CD14-positive monocyte (primary cell): ENCODE measurements at regions not wholly inside any gene's neighbourhood (a gene's known extent, or its start where the extent isn't known, plus 50 kb on each side); places are given as distances from the start of the nearest gene placed in this dataset.

Experiments
- DNase-seq, 3 donors: peaks; one replicate each; pipeline ENCODE4 v3.0.0-alpha.2; 2011 to 2022
- H2AFZ ChIP-seq: 2 replicates; pipeline ENCODE4 v1.6.0; 2012; ENCODE audit warnings: mild to moderate bottlenecking, low read depth, low read length, inconsistent platforms; ENCODE audit not compliant: insufficient read depth, poor library complexity, severe bottlenecking
- H3K27ac ChIP-seq, 2 donors: 1 replicate in 1 of 2; 2 replicates in 1 of 2; pipeline ENCODE4 v1.5.1; 2012 to 2013; ENCODE audit warnings: low read length in 2 of 2, control low read depth in 1 of 2, inconsistent platforms in 1 of 2, low read depth in 1 of 2, mild to moderate bottlenecking in 1 of 2
- H3K27me3 ChIP-seq, 2 donors: one replicate each; pipeline versions ENCODE4 v1.6.0 to v1.6.1; 2011 to 2013; ENCODE audit warnings: low read length in 2 of 2; ENCODE audit not compliant: control insufficient read depth in 2 of 2, insufficient read depth in 2 of 2
- H3K36me3 ChIP-seq, 2 donors: replicated peaks in 1 of 2; 1 replicate in 1 of 2; 2 replicates in 1 of 2; pipeline versions ENCODE4 v1.5.1 to v1.6.1; 2012 to 2013; ENCODE audit warnings: low read length in 2 of 2, control low read depth in 1 of 2, inconsistent platforms in 1 of 2, mild to moderate bottlenecking in 1 of 2; ENCODE audit not compliant: insufficient read depth in 2 of 2, control insufficient read depth in 1 of 2
- H3K4me1 ChIP-seq, 2 donors: 1 replicate in 1 of 2; 2 replicates in 1 of 2; pipeline versions ENCODE4 v1.5.1 to v1.6.1; 2012 to 2013; ENCODE audit warnings: low read length in 2 of 2, control low read depth in 1 of 2, inconsistent platforms in 1 of 2, mild to moderate bottlenecking in 1 of 2, moderate library complexity in 1 of 2; ENCODE audit not compliant: insufficient read depth in 2 of 2, control insufficient read depth in 1 of 2
- H3K4me2 ChIP-seq: replicated peaks from 2 replicates; pipeline ENCODE3; 2012; ENCODE audit warnings: low read length, moderate library complexity, mild to moderate bottlenecking; ENCODE audit not compliant: poor library complexity, severe bottlenecking; ENCODE audit errors: extremely low read depth
- H3K4me3 ChIP-seq, 3 experiments: fragments of 200-600 bp in 1 of 3; sonication (generic) in 1 of 3; replicated peaks in 1 of 3; 1 replicate in 2 of 3; 2 replicates in 1 of 3; pipeline ENCODE4 v1.5.1; 2011 to 2013; ENCODE audit warnings: low read length in 3 of 3, mild to moderate bottlenecking in 3 of 3, control low read depth in 2 of 3, low read depth in 2 of 3, inconsistent platforms in 1 of 3, moderate library complexity in 1 of 3
- H3K79me2 ChIP-seq: 2 replicates; pipeline ENCODE4 v1.6.0; 2012; ENCODE audit warnings: mild to moderate bottlenecking, control low read depth, inconsistent platforms, low read length, moderate library complexity; ENCODE audit not compliant: insufficient read depth
- H3K9ac ChIP-seq: 2 replicates; pipeline ENCODE4 v1.6.0; 2017; ENCODE audit warnings: low read length, mild to moderate bottlenecking; ENCODE audit not compliant: insufficient read depth, poor library complexity, severe bottlenecking
- H3K9me3 ChIP-seq, 2 donors: replicated peaks in 1 of 2; 1 replicate in 1 of 2; 2 replicates in 1 of 2; pipeline versions ENCODE4 v1.5.1 to v1.6.1; 2012 to 2013; ENCODE audit warnings: low read length in 2 of 2, control low read depth in 1 of 2; ENCODE audit not compliant: control insufficient read depth in 1 of 2, insufficient read depth in 1 of 2
- H4K20me1 ChIP-seq: 2 replicates; pipeline ENCODE4 v1.6.0; 2012; ENCODE audit warnings: mild to moderate bottlenecking, low read length, control low read depth, moderate library complexity; ENCODE audit not compliant: insufficient read depth
- H3K27ac Mint-ChIP-seq, 7 donors: one replicate each; pipeline ENCODE4 v1.8.0; 2020; ENCODE audit warnings: mild to moderate bottlenecking in 7 of 7, mixed read lengths in 7 of 7, moderate library complexity in 6 of 7, inconsistent platforms in 2 of 7
- H3K27me3 Mint-ChIP-seq, 3 donors: one replicate each; pipeline ENCODE4 v1.8.0; 2021 to 2022; ENCODE audit warnings: low read depth in 3 of 3, mild to moderate bottlenecking in 3 of 3, mixed read lengths in 3 of 3, moderate library complexity in 3 of 3, inconsistent platforms in 1 of 3
- H3K36me3 Mint-ChIP-seq, 2 donors: one replicate each; pipeline ENCODE4 v1.8.0; 2020; ENCODE audit warnings: mixed read lengths in 2 of 2, inconsistent platforms in 1 of 2, mild to moderate bottlenecking in 1 of 2
- H3K4me1 Mint-ChIP-seq: one replicate; pipeline ENCODE4 v1.8.0; 2020; ENCODE audit warnings: mild to moderate bottlenecking, mixed read lengths
- H3K4me3 Mint-ChIP-seq, 2 donors: one replicate each; pipeline ENCODE4 v1.8.0; 2020; ENCODE audit warnings: mild to moderate bottlenecking in 2 of 2, mixed read lengths in 2 of 2, moderate library complexity in 1 of 2
- H3K9me3 Mint-ChIP-seq, 7 donors: one replicate each; pipeline ENCODE4 v1.8.0; 2020 to 2022; ENCODE audit warnings: mixed read lengths in 7 of 7, mild to moderate bottlenecking in 6 of 7, moderate library complexity in 6 of 7, inconsistent platforms in 2 of 7
- CTCF ChIP-seq: fragments of 200-600 bp; IDR thresholded peaks from one replicate; pipeline ENCODE4 v1.8.0; 2022; ENCODE audit warnings: antibody characterized with exemption, mild to moderate bottlenecking
- WGBS: methylation state at CpG from one replicate; pipeline ENCODE4 v1.1.5; 2013; ENCODE audit warnings: missing lambda C conversion rate; ENCODE audit not compliant: insufficient coverage; 5-methylcytosine and 5-hydroxymethylcytosine counted together
- intact Hi-C, 2 donors: fragments of 100-400 bp; cut with micrococcal nuclease; formaldehyde crosslinking; loops; one replicate each; pipeline versions ENCODE4 v1.15.0 to v1.15.1; 2023

GRCh38 chr4:38562751-38563198 is 101.2 kb upstream of the KLF3 start:
- WGBS = 0% methylated on average over 1 of the region's 4 CpGs
- peak overlapping the region in 1 of 2 donors; percentile 39 for H3K4me3 Mint-ChIP-seq
- H3K27me3 ChIP-seq = no peaks in the 10 kb centered on the region
- H3K79me2 ChIP-seq = no peaks in the 10 kb centered on the region
- peak overlapping the region; percentile 52 for H2AFZ ChIP-seq
- H3K27ac ChIP-seq = peak overlapping the region; percentile 36 to 62
- H3K4me2 ChIP-seq = peak overlapping the region; percentile 45
- no peaks in the 10 kb centered on the region for H3K9me3 Mint-ChIP-seq
- H3K4me3 ChIP-seq = peak overlapping the region in 1 of 3 experiments; percentile 48
- peaks cover 14 to 15% of the 10 kb centered on the region in 2 donors for H3K4me1 ChIP-seq
- H3K4me1 Mint-ChIP-seq = peaks cover 18% of the 10 kb centered on the region
- no peak overlapping the region for H3K9ac ChIP-seq
- TF ChIP-seq CTCF = no peak
- DNase-seq = peak; percentile 22 to 66 (median 47)
- no peaks in the 10 kb centered on the region for H3K9me3 ChIP-seq
- H4K20me1 ChIP-seq = no peaks in the 10 kb centered on the region
- intact Hi-C loops = no loop called here
- H3K27me3 Mint-ChIP-seq = peaks cover 0 to 2% (median 0%) of the 10 kb centered on the region in 3 donors
- H3K36me3 ChIP-seq = no peaks in the 10 kb centered on the region
- H3K27ac Mint-ChIP-seq = peak overlapping the region; percentile 49 to 85 (median 70)
- peaks cover 0 to 2% of the 10 kb centered on the region in 2 donors for H3K36me3 Mint-ChIP-seq

- H3K27me3 ChIP-seq = no peaks in the 10 kb centered on the region
- Mint-ChIP-seq H3K36me3 (peaks cover 0 to 2% of the 10 kb centered on the region in 2 donors), H3K9me3 (no peaks in the 10 kb centered on the region), H3K27me3 (peaks cover 0 to 2% (median 0%) of the 10 kb centered on the region in 3 donors), H3K4me3 (no peak overlapping the region), H3K27ac (no peak overlapping the region), H3K4me1 (peaks cover 18% of the 10 kb centered on the region)
- no peak for TF ChIP-seq CTCF
- no peaks in the 10 kb centered on the region for H4K20me1 ChIP-seq
- no peak overlapping the region for H3K27ac ChIP-seq
- H2AFZ ChIP-seq = no peak overlapping the region
- H3K36me3 ChIP-seq = no peaks in the 10 kb centered on the region
- H3K4me3 ChIP-seq = no peak overlapping the region
- H3K9me3 ChIP-seq = no peaks in the 10 kb centered on the region
- intact Hi-C loops = no loop called here
- 100% methylated on average over 1 of the region's 9 CpGs for WGBS
- H3K79me2 ChIP-seq = no peaks in the 10 kb centered on the region
- no peak for DNase-seq
- H3K9ac ChIP-seq = no peak overlapping the region
- H3K4me2 ChIP-seq = no peak overlapping the region
- H3K4me1 ChIP-seq = peaks cover 14 to 15% of the 10 kb centered on the region in 2 donors
These were observed 100.1 kb upstream of the KLF3 start for GRCh38 chr4:38563707-38564495.
